Cardiac fibroblast (primary cell): ENCODE measurements at regions not wholly inside any gene's neighbourhood (a gene's known extent, or its start where the extent isn't known, plus 50 kb on each side); places are given as distances from the start of the nearest gene placed in this dataset.

ENCODE experiments used
- DNase-seq, 2 donors: peaks; one replicate each; pipeline versions ENCODE4 v3.0.0 to v3.0.0-alpha.2; 2010; ENCODE audit warnings: low read depth in 2 of 2
- H3K4me3 ChIP-seq, 2 donors: replicated peaks in 1 of 2; 1 replicate in 1 of 2; 2 replicates in 1 of 2; pipeline ENCODE4 v1.5.1; 2011; ENCODE audit warnings: low read depth in 2 of 2, low read length in 2 of 2, mild to moderate bottlenecking in 2 of 2, moderate library complexity in 1 of 2
- CTCF ChIP-seq: IDR thresholded peaks from one replicate; pipeline ENCODE4 v1.5.1; 2011; ENCODE audit warnings: low read depth, mild to moderate bottlenecking, low read length, inconsistent platforms

GRCh38 chr21:14753466-14754258 lies 207.5 kb upstream of the SAMSN1 start:
- TF ChIP-seq CTCF: no peak
- H3K4me3 ChIP-seq: no peak overlapping the region
- DNase-seq: no peak

DNA sequence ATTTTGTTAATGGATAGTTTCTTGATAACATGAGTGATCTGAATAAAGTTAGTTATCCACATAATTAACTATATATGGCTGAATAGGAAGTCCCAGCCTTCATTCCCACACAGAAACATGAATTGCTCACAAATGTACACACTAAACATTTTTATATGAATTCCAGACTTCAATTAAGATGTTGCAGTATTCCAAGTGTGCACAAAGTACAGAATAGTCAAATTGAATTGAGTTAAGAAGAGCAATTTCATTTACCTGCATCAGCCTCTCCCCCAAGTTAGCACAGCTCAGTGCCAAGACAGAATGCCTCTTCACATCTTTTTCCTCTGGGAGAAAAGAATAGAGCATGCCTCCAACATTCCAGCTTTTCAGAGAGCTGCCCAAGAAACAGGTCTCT lies 207.0 kb upstream of the SAMSN1 start:
- no peak for DNase-seq
- TF ChIP-seq CTCF: no peak
- H3K4me3 ChIP-seq: no peak overlapping the region

DNA sequence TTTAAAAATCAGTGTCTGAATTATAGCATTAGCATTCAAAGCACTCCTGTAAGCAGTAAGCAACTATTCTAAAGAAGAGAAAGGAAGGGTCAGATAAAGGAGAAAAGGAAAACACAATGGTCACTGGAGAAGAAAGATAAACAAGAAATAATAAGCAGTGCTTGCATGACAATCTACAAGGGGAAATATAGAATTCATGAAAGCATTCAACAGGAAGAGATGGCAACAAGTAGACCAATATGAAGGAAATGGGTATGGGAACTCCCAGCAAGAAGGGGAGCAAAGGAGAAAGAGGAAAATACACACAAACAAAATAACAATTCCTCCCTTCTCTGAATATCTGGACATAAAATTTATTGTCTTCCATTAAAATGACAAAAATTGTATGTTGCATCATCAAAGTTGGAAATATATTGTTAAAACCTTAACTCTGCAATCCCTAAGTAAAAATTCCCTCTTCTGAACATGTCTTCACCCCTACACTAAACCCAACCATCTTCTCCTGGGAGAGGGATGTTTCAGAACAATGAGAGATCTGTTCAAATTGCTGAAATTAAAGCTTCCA lies 206.3 kb upstream of the SAMSN1 start:
- no peak for TF ChIP-seq CTCF
- H3K4me3 ChIP-seq: no peak overlapping the region
- no peak for DNase-seq

- no peak overlapping the region for H3K4me3 ChIP-seq
- TF ChIP-seq CTCF: no peak
Measured at GRCh38 chr21:14751602-14752344, 205.7 kb upstream of the SAMSN1 start.

DNA sequence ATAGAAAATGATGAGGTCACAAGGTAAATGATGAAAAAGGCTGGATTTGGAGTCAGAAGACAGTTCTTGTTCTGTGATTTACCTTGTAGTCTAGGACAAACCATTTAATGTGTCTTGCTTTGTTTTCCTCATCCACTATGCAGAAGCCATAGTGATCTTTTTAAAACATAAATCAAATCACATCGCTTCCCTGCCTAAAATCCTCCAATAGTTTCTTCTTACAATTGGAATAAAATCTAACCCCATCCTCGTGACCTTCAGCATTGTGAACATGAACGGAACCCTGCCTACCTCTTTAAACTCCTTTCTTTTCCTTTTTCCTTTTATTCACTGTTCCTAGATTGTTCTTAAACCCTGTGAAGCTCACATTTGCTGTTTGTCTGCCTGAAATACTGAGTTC lies 204.9 kb upstream of the SAMSN1 start:
- TF ChIP-seq CTCF: no peak

More at GRCh38 chr21:14751602-14752344, 205.7 kb upstream of the SAMSN1 start:
- no peak for DNase-seq

DNA sequence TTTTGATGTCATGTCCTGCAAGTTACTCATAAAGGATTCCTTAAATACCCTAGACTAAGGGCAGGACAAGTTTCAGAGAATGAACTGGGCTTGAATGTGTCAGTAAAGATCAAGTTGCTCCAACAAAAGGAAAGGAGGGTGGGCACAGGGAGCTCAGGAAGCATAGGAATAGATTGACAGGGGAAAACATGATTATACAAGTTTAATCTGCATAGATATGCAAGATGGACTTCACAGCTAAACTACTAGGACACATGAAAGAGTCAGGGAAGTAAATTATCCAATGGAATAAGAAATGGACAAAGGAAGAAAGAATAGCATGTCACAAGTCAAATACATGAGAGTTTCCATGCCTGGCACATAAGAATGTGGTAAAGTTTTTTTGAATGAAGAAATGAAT lies 203.9 kb upstream of the SAMSN1 start:
- TF ChIP-seq CTCF: no peak
- H3K4me3 ChIP-seq: no peak overlapping the region
- no peak for DNase-seq

More for the DNA sequence above, 204.9 kb upstream of the SAMSN1 start:
- no peak overlapping the region for H3K4me3 ChIP-seq
- no peak for DNase-seq
